Right atrium auricular region (tissue), 2 donors: ENCODE measurements at regions not wholly inside any gene's neighbourhood (a gene's known extent, or its start where the extent isn't known, plus 50 kb on each side); places are given as distances from the start of the nearest gene placed in this dataset.

Experiments used
- DNase-seq: peaks from one replicate; pipeline ENCODE4 v3.0.0-alpha.2; 2019; ENCODE audit warnings: low spot score
- H3K27ac ChIP-seq, 2 donors: fragments of 200-600 bp; sonication (generic); 1 replicate in 1 of 2; 2 replicates in 1 of 2; pipeline ENCODE4 v1.5.1; 2016 to 2019
- H3K27me3 ChIP-seq, 2 donors: fragments of 200-600 bp; sonication (generic); one replicate each; pipeline versions ENCODE4 v1.5.1 to v1.6.0; 2017 to 2019
- H3K36me3 ChIP-seq: fragments of 200-600 bp; sonication (generic); one replicate; pipeline ENCODE4 v1.5.1; 2016
- H3K4me1 ChIP-seq, 2 donors: fragments of 200-600 bp; sonication (generic); one replicate each; pipeline versions ENCODE4 v1.5.1 to v1.6.0; 2017 to 2019
- H3K4me3 ChIP-seq, 2 donors: fragments of 200-600 bp; sonication (generic); 1 replicate in 1 of 2; 2 replicates in 1 of 2; pipeline ENCODE4 v1.5.1; 2017 to 2019; ENCODE audit warnings: mild to moderate bottlenecking in 1 of 2, moderate library complexity in 1 of 2
- H3K9me3 ChIP-seq, 2 donors: fragments of 200-600 bp; sonication (generic); one replicate each; pipeline ENCODE4 v1.5.1; 2019
- TF ChIP-seq, protein P1 (sequence below), 2 donors: fragments of 200-600 bp; sonication (generic); IDR thresholded peaks; one replicate each; pipeline ENCODE4 v1.5.1; 2019; ENCODE audit warnings: antibody characterized with exemption in 2 of 2

GRCh38 chr11:23749762-23750430 is 747.0 kb upstream of the LUZP2 start:
- Histone ChIP-seq H3K9me3 (no peaks in the 10 kb centered on the region), H3K27me3 (no peaks in the 10 kb centered on the region), H3K4me3 (no peak overlapping the region), H3K36me3 (no peaks in the 10 kb centered on the region), H3K27ac (no peak overlapping the region), H3K4me1 (no peaks in the 10 kb centered on the region)
- TF ChIP-seq, protein P1, sequence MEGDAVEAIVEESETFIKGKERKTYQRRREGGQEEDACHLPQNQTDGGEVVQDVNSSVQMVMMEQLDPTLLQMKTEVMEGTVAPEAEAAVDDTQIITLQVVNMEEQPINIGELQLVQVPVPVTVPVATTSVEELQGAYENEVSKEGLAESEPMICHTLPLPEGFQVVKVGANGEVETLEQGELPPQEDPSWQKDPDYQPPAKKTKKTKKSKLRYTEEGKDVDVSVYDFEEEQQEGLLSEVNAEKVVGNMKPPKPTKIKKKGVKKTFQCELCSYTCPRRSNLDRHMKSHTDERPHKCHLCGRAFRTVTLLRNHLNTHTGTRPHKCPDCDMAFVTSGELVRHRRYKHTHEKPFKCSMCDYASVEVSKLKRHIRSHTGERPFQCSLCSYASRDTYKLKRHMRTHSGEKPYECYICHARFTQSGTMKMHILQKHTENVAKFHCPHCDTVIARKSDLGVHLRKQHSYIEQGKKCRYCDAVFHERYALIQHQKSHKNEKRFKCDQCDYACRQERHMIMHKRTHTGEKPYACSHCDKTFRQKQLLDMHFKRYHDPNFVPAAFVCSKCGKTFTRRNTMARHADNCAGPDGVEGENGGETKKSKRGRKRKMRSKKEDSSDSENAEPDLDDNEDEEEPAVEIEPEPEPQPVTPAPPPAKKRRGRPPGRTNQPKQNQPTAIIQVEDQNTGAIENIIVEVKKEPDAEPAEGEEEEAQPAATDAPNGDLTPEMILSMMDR (IDR thresholded peaks at IDR 0.05), result no peak
- no peak for DNase-seq

GRCh38 chr11:23751280-23751679 is 745.6 kb upstream of the LUZP2 start:
- TF ChIP-seq, protein P1 (IDR thresholded peaks at IDR 0.05), result no peak
- Histone ChIP-seq H3K9me3 (no peaks in the 10 kb centered on the region), H3K4me3 (no peak overlapping the region), H3K27ac (no peak overlapping the region), H3K4me1 (no peaks in the 10 kb centered on the region), H3K36me3 (no peaks in the 10 kb centered on the region), H3K27me3 (no peaks in the 10 kb centered on the region)
- no peak for DNase-seq

GRCh38 chr11:23755076-23755475 is 741.8 kb upstream of the LUZP2 start:
- TF ChIP-seq, protein P1 (IDR thresholded peaks at IDR 0.05), result no peak
- H3K4me1 ChIP-seq, result no peaks in the 10 kb centered on the region
- DNase-seq, result no peak
- no peak overlapping the region for H3K4me3 ChIP-seq
- H3K27ac ChIP-seq, result no peak overlapping the region
- H3K36me3 ChIP-seq, result no peaks in the 10 kb centered on the region
- H3K27me3 ChIP-seq, result no peaks in the 10 kb centered on the region
- no peaks in the 10 kb centered on the region for H3K9me3 ChIP-seq

- no peak for DNase-seq
- no peaks in the 10 kb centered on the region for H3K9me3 ChIP-seq
- no peak overlapping the region for H3K4me3 ChIP-seq
- no peaks in the 10 kb centered on the region for H3K4me1 ChIP-seq
- H3K36me3 ChIP-seq, result no peaks in the 10 kb centered on the region
- no peaks in the 10 kb centered on the region for H3K27me3 ChIP-seq
- TF ChIP-seq, protein P1 (IDR thresholded peaks at IDR 0.05), result no peak
- H3K27ac ChIP-seq, result no peak overlapping the region
These were observed 741.1 kb upstream of the LUZP2 start for GRCh38 chr11:23755769-23756168.

- H3K27ac ChIP-seq, result no peak overlapping the region
- H3K4me1 ChIP-seq, result no peaks in the 10 kb centered on the region
- H3K36me3 ChIP-seq, result no peaks in the 10 kb centered on the region
- H3K9me3 ChIP-seq, result no peaks in the 10 kb centered on the region
- H3K4me3 ChIP-seq, result no peak overlapping the region
- H3K27me3 ChIP-seq, result no peaks in the 10 kb centered on the region
- no peak for DNase-seq
- TF ChIP-seq, protein P1 (IDR thresholded peaks at IDR 0.05), result no peak
These were observed 737.4 kb upstream of the LUZP2 start for GRCh38 chr11:23759489-23759888.

- no peak for DNase-seq
- Histone ChIP-seq H3K9me3 (no peaks in the 10 kb centered on the region), H3K4me3 (no peak overlapping the region), H3K4me1 (no peaks in the 10 kb centered on the region), H3K36me3 (no peaks in the 10 kb centered on the region), H3K27ac (no peak overlapping the region), H3K27me3 (no peaks in the 10 kb centered on the region)
- TF ChIP-seq, protein P1 (IDR thresholded peaks at IDR 0.05), result no peak
These were observed 732.6 kb upstream of the LUZP2 start for GRCh38 chr11:23764286-23764685.
